ENCODE measurements at regions not wholly inside any gene's neighbourhood (a gene's known extent, or its start where the extent isn't known, plus 50 kb on each side); places are given as distances from the start of the nearest gene placed in this dataset.

GRCh38 chrX:70998411-70999027, 67.6 kb upstream of the SLC7A3 start:
- WGBS, 2 experiments (ENCODE audit: extremely low coverage in 1 of 2, insufficient coverage in 1 of 2, insufficient read length in 1 of 2, insufficient replicate concordance in 2 of 2, low coverage in 1 of 2, low lambda C conversion rate in 2 of 2, missing lambda C conversion rate in 1 of 2), result 33% methylated on average over 7 of the region's 7 CpGs; no CpG with 5 or more reads in 1 of the 2 experiments
- H3K9me3 ChIP-seq (ENCODE audit: insufficient read depth in 2 of 2, low read depth in 1 of 2, low read length in 1 of 2), result no peaks in the 10 kb centered on the region
- no peak overlapping the region for H3K23ac ChIP-seq (ENCODE audit: insufficient read length)
- H4K8ac ChIP-seq (ENCODE audit: extremely low read depth, insufficient read depth, low read length), result no peak overlapping the region
- H2BK20ac ChIP-seq (ENCODE audit: low read length), result no peak overlapping the region
- no peak overlapping the region for H3K9ac ChIP-seq (replicated peaks in 1 of 4; ENCODE audit: extremely low read depth in 1 of 4, low read depth in 3 of 4, low read length in 3 of 4)
- H2BK120ac ChIP-seq (replicated peaks; ENCODE audit: low read depth, low read length), result no peak overlapping the region
- H3K79me1 ChIP-seq (ENCODE audit: low read depth, low read length), result no peaks in the 10 kb centered on the region
- FAIRE-seq, result peak; percentile 78
- H2BK5ac ChIP-seq (ENCODE audit: low read depth, low read length), result no peak overlapping the region
- peak overlapping the region; percentile 44 for H2AFZ ChIP-seq (ENCODE audit: low read length)
- no peak overlapping the region for H3K4me3 ChIP-seq (ENCODE audit: extremely low read depth in 1 of 4, insufficient read depth in 2 of 4, low read depth in 3 of 4, low read length in 4 of 4)
- H3K18ac ChIP-seq (ENCODE audit: extremely low read depth, low read length), result no peak overlapping the region
- no peak overlapping the region for H2BK15ac ChIP-seq (ENCODE audit: low read length)
- no peaks in the 10 kb centered on the region for H3K36me3 ChIP-seq (ENCODE audit: control insufficient read depth in 2 of 4, insufficient read depth in 4 of 4, low read length in 3 of 4)
- peak in 1 of 2 experiments; percentile 46 for DNase-seq (ENCODE audit: low read depth in 1 of 2, low spot score in 2 of 2)
- H3K27me3 ChIP-seq (replicated peaks in 1 of 4; ENCODE audit: control insufficient read depth in 3 of 4, extremely low read depth in 1 of 4, insufficient read depth in 3 of 4, low read length in 3 of 4), result no peaks in the 10 kb centered on the region
- no peak overlapping the region for H3K4ac ChIP-seq (replicated peaks; ENCODE audit: insufficient read length, low read depth, low read length)
- CTCF ChIA-PET (ENCODE audit: partially characterized antibody), result interaction anchor here (0.7 to 1.6 kb wide), 13 partner anchors 11 to 182 kb away, joined by 3 to 9 read pairs (median 4); no protein-coding TSS in a partner anchor
- H3K79me2 ChIP-seq (ENCODE audit: control insufficient read depth in 1 of 2, insufficient read depth in 2 of 2, low read length in 2 of 2), result no peaks in the 10 kb centered on the region
- no peaks in the 10 kb centered on the region for H3K23me2 ChIP-seq (ENCODE audit: low read depth, low read length)
- no peak overlapping the region for H3K14ac ChIP-seq (ENCODE audit: insufficient read length)
- no peak overlapping the region for H2BK12ac ChIP-seq (ENCODE audit: low read depth, low read length)
- H2AK5ac ChIP-seq (ENCODE audit: low read depth, low read length), result no peak overlapping the region
- no peaks in the 10 kb centered on the region for H4K20me1 ChIP-seq (replicated peaks in 1 of 2; ENCODE audit: control insufficient read depth in 1 of 2, insufficient read depth in 2 of 2, low read length in 2 of 2)
- POLR2A ChIA-PET (ENCODE audit: partially characterized antibody), result interaction anchor here (1.0 kb wide), 1 partner anchor 28 kb away, joined by 4 read pairs; no protein-coding TSS in a partner anchor
- no peak overlapping the region for H3K56ac ChIP-seq (replicated peaks; ENCODE audit: insufficient read length, low read depth, low read length)
- no peak overlapping the region for H3K27ac ChIP-seq (ENCODE audit: low read depth, low read length)
- no peak overlapping the region for H3K4me2 ChIP-seq (ENCODE audit: insufficient read depth in 1 of 2, low read depth in 2 of 2, low read length in 2 of 2)
- H3K4me1 ChIP-seq (replicated peaks in 1 of 4; ENCODE audit: control insufficient read depth in 3 of 4, insufficient read depth in 4 of 4, low read length in 3 of 4), result no peaks in the 10 kb centered on the region
- H4K5ac ChIP-seq (ENCODE audit: insufficient read length, low read depth, low read length), result no peak overlapping the region
- H4K91ac ChIP-seq (replicated peaks; ENCODE audit: insufficient read length, low read length), result no peak overlapping the region
- TF ChIP-seq TAF7 (optimal IDR thresholded peaks at IDR 0.05; ENCODE audit: borderline replicate concordance, low read depth, low read length), result no peak
- TF ChIP-seq CTCF (IDR thresholded peaks at IDR 0.05; ENCODE audit: control extremely low read depth in 1 of 3, insufficient read depth in 1 of 3, low read depth in 1 of 3, low read length in 3 of 3), result peak in 2 of 3 experiments; percentile 55 to 61; a peak in 3 of 4 replicates
- TF ChIP-seq RAD21 (IDR thresholded peaks at IDR 0.05 in 1 of 2, conservative IDR thresholded peaks at IDR 0.05 in 1 of 2; ENCODE audit: low read depth in 2 of 2, low read length in 2 of 2), result peak; percentile 83 to 88
- no peak for TF ChIP-seq FOSL1 (IDR thresholded peaks at IDR 0.05; ENCODE audit: insufficient read depth, low read depth, low read length)
